SH-SY5Y (cell line): ENCODE measurements at regions not wholly inside any gene's neighbourhood (a gene's known extent, or its start where the extent isn't known, plus 50 kb on each side); places are given as distances from the start of the nearest gene placed in this dataset.

Experiments used
- GATA2 ChIP-seq: IDR thresholded peaks from 2 replicates; pipeline ENCODE4 v1.6.1; 2011; ENCODE audit warnings: mild to moderate bottlenecking, low read depth, low read length
- GATA3 ChIP-seq: IDR thresholded peaks from 2 replicates; pipeline ENCODE4 v1.6.1; 2011; ENCODE audit warnings: low read depth, mild to moderate bottlenecking, low read length, moderate library complexity

GRCh38 chr2:164412831-164413230 lies 208.5 kb downstream of the GRB14 start:
- TF ChIP-seq GATA3 (no peak), GATA2 (no peak)
